ENCODE measurements at regions not wholly inside any gene's neighbourhood (a gene's known extent, or its start where the extent isn't known, plus 50 kb on each side); places are given as distances from the start of the nearest gene placed in this dataset.
"Not testable (repeated sequence)": the region's sequence is repeated elsewhere in the genome, so short reads cannot be mapped to it uniquely, and the experiment has no call there.

GRCh38 chr1:118479351-118479750, 294.3 kb upstream of the SPAG17 start:
- Histone ChIP-seq H3K4me2 (replicated peaks; ENCODE audit: extremely low read depth, low read length, poor library complexity, severe bottlenecking) (no peak overlapping the region), H3K4me1 (ENCODE audit: control insufficient read depth in 1 of 2, insufficient read depth in 2 of 2, low read length in 2 of 2) (no peaks in the 10 kb centered on the region), H3K9ac (ENCODE audit: insufficient read depth, low read length, poor library complexity, severe bottlenecking) (no peak overlapping the region), H3K4me3 (replicated peaks in 1 of 3; ENCODE audit: low read depth in 2 of 3, low read length in 3 of 3) (no peak overlapping the region), H3K27ac (ENCODE audit: low read depth in 1 of 2, low read length in 2 of 2) (no peak overlapping the region), H2AFZ (ENCODE audit: insufficient read depth, low read depth, low read length, poor library complexity, severe bottlenecking) (no peak overlapping the region), H3K9me3 (replicated peaks in 1 of 2; ENCODE audit: control insufficient read depth in 1 of 2, insufficient read depth in 1 of 2, low read length in 2 of 2) (peaks cover 6 to 15% of the 10 kb centered on the region in 2 donors), H3K36me3 (replicated peaks in 1 of 2; ENCODE audit: control insufficient read depth in 1 of 2, insufficient read depth in 2 of 2, low read length in 2 of 2) (no peaks in the 10 kb centered on the region), H3K27me3 (ENCODE audit: control insufficient read depth in 2 of 2, insufficient read depth in 2 of 2, low read length in 2 of 2) (no peaks in the 10 kb centered on the region), H4K20me1 (ENCODE audit: insufficient read depth, low read length) (no peaks in the 10 kb centered on the region), H3K79me2 (ENCODE audit: insufficient read depth, low read length) (no peaks in the 10 kb centered on the region)
- H3K4me1 Mint-ChIP-seq: no peaks in the 10 kb centered on the region
- H3K27me3 Mint-ChIP-seq (ENCODE audit: low read depth in 3 of 3): no peaks in the 10 kb centered on the region
- peaks cover 0 to 10% (median 7%) of the 10 kb centered on the region in 7 donors for H3K9me3 Mint-ChIP-seq
- no peak for DNase-seq
- TF ChIP-seq CTCF (IDR thresholded peaks at IDR 0.05): no peak
- WGBS (ENCODE audit: insufficient coverage): no CpG with 5 or more reads among the region's 3 CpGs
- no peak overlapping the region for H3K27ac Mint-ChIP-seq
- H3K36me3 Mint-ChIP-seq: no peaks in the 10 kb centered on the region
- intact Hi-C loops (cut with micrococcal nuclease): no loop called here
- H3K4me3 Mint-ChIP-seq: no peak overlapping the region

GRCh38 chr1:118473825-118474224, 288.8 kb upstream of the SPAG17 start:
- no peak for TF ChIP-seq CTCF (IDR thresholded peaks at IDR 0.05)
- Histone ChIP-seq H3K4me2 (replicated peaks; ENCODE audit: extremely low read depth, low read length, poor library complexity, severe bottlenecking) (no peak overlapping the region), H3K79me2 (ENCODE audit: insufficient read depth, low read length) (no peaks in the 10 kb centered on the region), H3K4me1 (ENCODE audit: control insufficient read depth in 1 of 2, insufficient read depth in 2 of 2, low read length in 2 of 2) (no peaks in the 10 kb centered on the region), H2AFZ (ENCODE audit: insufficient read depth, low read depth, low read length, poor library complexity, severe bottlenecking) (no peak overlapping the region), H3K36me3 (replicated peaks in 1 of 2; ENCODE audit: control insufficient read depth in 1 of 2, insufficient read depth in 2 of 2, low read length in 2 of 2) (no peaks in the 10 kb centered on the region), H3K9ac (ENCODE audit: insufficient read depth, low read length, poor library complexity, severe bottlenecking) (no peak overlapping the region), H4K20me1 (ENCODE audit: insufficient read depth, low read length) (no peaks in the 10 kb centered on the region), H3K27me3 (ENCODE audit: control insufficient read depth in 2 of 2, insufficient read depth in 2 of 2, low read length in 2 of 2) (no peaks in the 10 kb centered on the region), H3K4me3 (replicated peaks in 1 of 3; ENCODE audit: low read depth in 2 of 3, low read length in 3 of 3) (no peak overlapping the region), H3K9me3 (replicated peaks in 1 of 2; ENCODE audit: control insufficient read depth in 1 of 2, insufficient read depth in 1 of 2, low read length in 2 of 2) (peaks cover 6 to 15% of the 10 kb centered on the region in 2 donors), H3K27ac (ENCODE audit: low read depth in 1 of 2, low read length in 2 of 2) (no peak overlapping the region)
- H3K36me3 Mint-ChIP-seq: no peaks in the 10 kb centered on the region
- H3K4me1 Mint-ChIP-seq: no peaks in the 10 kb centered on the region
- no peak overlapping the region for H3K4me3 Mint-ChIP-seq
- H3K27ac Mint-ChIP-seq: no peak overlapping the region
- peaks cover 0 to 12% (median 8%) of the 10 kb centered on the region in 7 donors for H3K9me3 Mint-ChIP-seq
- no CpG with 5 or more reads among the region's 4 CpGs for WGBS (ENCODE audit: insufficient coverage)
- H3K27me3 Mint-ChIP-seq (ENCODE audit: low read depth in 3 of 3): no peaks in the 10 kb centered on the region
- intact Hi-C loops (cut with micrococcal nuclease): no loop called here
- DNase-seq: no peak

GRCh38 chr1:118464460-118464859, 279.4 kb upstream of the SPAG17 start:
- H3K4me2 ChIP-seq (replicated peaks; ENCODE audit: extremely low read depth, low read length, poor library complexity, severe bottlenecking); intact Hi-C loops (cut with micrococcal nuclease); H3K36me3 Mint-ChIP-seq; H3K27ac Mint-ChIP-seq; DNase-seq; H3K36me3 ChIP-seq (replicated peaks in 1 of 2; ENCODE audit: control insufficient read depth in 1 of 2, insufficient read depth in 2 of 2, low read length in 2 of 2); H3K4me3 Mint-ChIP-seq; H2AFZ ChIP-seq (ENCODE audit: insufficient read depth, low read depth, low read length, poor library complexity, severe bottlenecking); H3K79me2 ChIP-seq (ENCODE audit: insufficient read depth, low read length); H3K4me3 ChIP-seq (replicated peaks in 1 of 3; ENCODE audit: low read depth in 2 of 3, low read length in 3 of 3); H3K27ac ChIP-seq (ENCODE audit: low read depth in 1 of 2, low read length in 2 of 2); H3K27me3 ChIP-seq (ENCODE audit: control insufficient read depth in 2 of 2, insufficient read depth in 2 of 2, low read length in 2 of 2); H4K20me1 ChIP-seq (ENCODE audit: insufficient read depth, low read length); H3K27me3 Mint-ChIP-seq (ENCODE audit: low read depth in 3 of 3); H3K4me1 Mint-ChIP-seq; H3K4me1 ChIP-seq (ENCODE audit: control insufficient read depth in 1 of 2, insufficient read depth in 2 of 2, low read length in 2 of 2); H3K9ac ChIP-seq (ENCODE audit: insufficient read depth, low read length, poor library complexity, severe bottlenecking): not testable (repeated sequence)
- WGBS (ENCODE audit: insufficient coverage): 97% methylated on average over 8 of the region's 8 CpGs
- H3K9me3 Mint-ChIP-seq: peaks cover 2 to 29% (median 15%) of the 10 kb centered on the region in 7 donors
- peaks cover 15 to 19% of the 10 kb centered on the region in 2 donors for H3K9me3 ChIP-seq (replicated peaks in 1 of 2; ENCODE audit: control insufficient read depth in 1 of 2, insufficient read depth in 1 of 2, low read length in 2 of 2)
